DND-41 (cell line): ENCODE measurements at regions not wholly inside any gene's neighbourhood (a gene's known extent, or its start where the extent isn't known, plus 50 kb on each side); places are given as distances from the start of the nearest gene placed in this dataset.

Source experiments
- ATAC-seq: fragments of 200-7000 bp; cut with Tn5 transposase; 3 replicates; pipeline ENCODE4 v1.9.1; 2021; ENCODE audit warnings: low read depth; ENCODE audit not compliant: insufficient read depth
- DNase-seq: peaks from one replicate; pipeline ENCODE4 v3.0.0-alpha.2; 2020
- H2AFZ ChIP-seq: 2 replicates; pipeline ENCODE4 v1.6.0; 2012; ENCODE audit warnings: low read depth, low read length
- H3K27ac ChIP-seq: 2 replicates; pipeline ENCODE4 v1.5.1; 2012; ENCODE audit warnings: low read length, inconsistent platforms
- H3K27me3 ChIP-seq: fragments of 200-600 bp; sonication (generic); 2 replicates; pipeline ENCODE4 v1.6.0; 2012; ENCODE audit warnings: low read length, mild to moderate bottlenecking, inconsistent platforms; ENCODE audit not compliant: insufficient read depth, poor library complexity
- H3K36me3 ChIP-seq: 2 replicates; pipeline ENCODE4 v1.5.1; 2012; ENCODE audit warnings: low read length, inconsistent platforms; ENCODE audit not compliant: insufficient read depth
- H3K4me1 ChIP-seq: 2 replicates; pipeline ENCODE4 v1.5.1; 2012; ENCODE audit warnings: mild to moderate bottlenecking, low read length; ENCODE audit not compliant: insufficient read depth
- H3K4me2 ChIP-seq: 2 replicates; pipeline ENCODE4 v1.6.0; 2012; ENCODE audit warnings: mild to moderate bottlenecking, moderate library complexity, low read length, inconsistent platforms; ENCODE audit not compliant: insufficient read depth
- H3K4me3 ChIP-seq, 2 experiments: fragments of 200-600 bp in 1 of 2; shearing (Covaris generic) in 1 of 2; 2 replicates each; pipeline ENCODE4 v1.5.1; 2012 to 2016; ENCODE audit warnings: inconsistent platforms in 2 of 2, low read length in 2 of 2, mild to moderate bottlenecking in 2 of 2, low read depth in 1 of 2, moderate library complexity in 1 of 2
- H3K79me2 ChIP-seq: 2 replicates; pipeline ENCODE4 v1.6.0; 2012; ENCODE audit warnings: low read length, inconsistent platforms; ENCODE audit not compliant: insufficient read depth
- H3K9ac ChIP-seq: 2 replicates; pipeline ENCODE4 v1.6.0; 2012; ENCODE audit warnings: low read depth, mild to moderate bottlenecking, inconsistent platforms, low read length, moderate library complexity
- H3K9me3 ChIP-seq: 2 replicates; pipeline ENCODE4 v1.5.1; 2012; ENCODE audit warnings: low read length, moderate library complexity, mild to moderate bottlenecking, inconsistent platforms; ENCODE audit not compliant: insufficient read depth, severe bottlenecking
- H4K20me1 ChIP-seq: 2 replicates; pipeline ENCODE4 v1.6.0; 2012; ENCODE audit warnings: low read length; ENCODE audit not compliant: insufficient read depth
- EZH2 ChIP-seq: IDR thresholded peaks from 3 replicates; pipeline ENCODE4 v1.6.1; 2012; ENCODE audit warnings: borderline replicate concordance, low read depth, mild to moderate bottlenecking, moderate library complexity, low read length, inconsistent platforms; ENCODE audit not compliant: severe bottlenecking
- TF ChIP-seq, protein P1 (sequence below): IDR thresholded peaks from 2 replicates; pipeline ENCODE4 v1.5.1; 2012; ENCODE audit warnings: borderline replicate concordance, low read length, moderate library complexity, mild to moderate bottlenecking; ENCODE audit not compliant: poor library complexity, severe bottlenecking; ENCODE audit errors: extremely low read depth

DNA sequence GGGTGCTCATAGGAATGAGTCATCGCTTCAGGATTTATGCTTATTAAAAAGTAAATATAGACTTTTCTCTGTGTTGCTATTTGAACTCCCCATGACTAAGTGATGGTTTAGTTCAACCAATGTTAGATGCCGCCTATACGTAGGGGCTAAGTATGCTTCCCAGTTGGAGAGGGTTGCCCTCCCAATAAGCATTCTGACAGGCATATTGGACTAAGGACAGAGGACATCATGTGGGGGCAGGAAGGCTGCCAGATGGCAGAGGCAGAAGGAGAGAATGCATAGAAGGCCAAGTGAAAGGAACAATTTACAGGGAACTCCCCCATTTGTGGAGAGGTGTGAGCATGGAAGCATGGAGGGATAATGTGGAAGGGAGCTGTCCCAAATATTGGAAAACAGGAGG lies 318.4 kb upstream of the OBI1 start:
- TF ChIP-seq, protein P1, sequence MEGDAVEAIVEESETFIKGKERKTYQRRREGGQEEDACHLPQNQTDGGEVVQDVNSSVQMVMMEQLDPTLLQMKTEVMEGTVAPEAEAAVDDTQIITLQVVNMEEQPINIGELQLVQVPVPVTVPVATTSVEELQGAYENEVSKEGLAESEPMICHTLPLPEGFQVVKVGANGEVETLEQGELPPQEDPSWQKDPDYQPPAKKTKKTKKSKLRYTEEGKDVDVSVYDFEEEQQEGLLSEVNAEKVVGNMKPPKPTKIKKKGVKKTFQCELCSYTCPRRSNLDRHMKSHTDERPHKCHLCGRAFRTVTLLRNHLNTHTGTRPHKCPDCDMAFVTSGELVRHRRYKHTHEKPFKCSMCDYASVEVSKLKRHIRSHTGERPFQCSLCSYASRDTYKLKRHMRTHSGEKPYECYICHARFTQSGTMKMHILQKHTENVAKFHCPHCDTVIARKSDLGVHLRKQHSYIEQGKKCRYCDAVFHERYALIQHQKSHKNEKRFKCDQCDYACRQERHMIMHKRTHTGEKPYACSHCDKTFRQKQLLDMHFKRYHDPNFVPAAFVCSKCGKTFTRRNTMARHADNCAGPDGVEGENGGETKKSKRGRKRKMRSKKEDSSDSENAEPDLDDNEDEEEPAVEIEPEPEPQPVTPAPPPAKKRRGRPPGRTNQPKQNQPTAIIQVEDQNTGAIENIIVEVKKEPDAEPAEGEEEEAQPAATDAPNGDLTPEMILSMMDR = no peak
- no peak for TF ChIP-seq EZH2
- Histone ChIP-seq H3K9me3 (no peaks in the 10 kb centered on the region), H3K27ac (no peak overlapping the region), H3K36me3 (no peaks in the 10 kb centered on the region), H3K4me2 (no peak overlapping the region), H3K79me2 (no peaks in the 10 kb centered on the region), H2AFZ (no peak overlapping the region), H3K4me1 (no peaks in the 10 kb centered on the region), H3K27me3 (no peaks in the 10 kb centered on the region), H4K20me1 (no peaks in the 10 kb centered on the region), H3K4me3 (no peak overlapping the region), H3K9ac (no peak overlapping the region)
- DNase-seq (no peak), ATAC-seq (no peak)

DNA sequence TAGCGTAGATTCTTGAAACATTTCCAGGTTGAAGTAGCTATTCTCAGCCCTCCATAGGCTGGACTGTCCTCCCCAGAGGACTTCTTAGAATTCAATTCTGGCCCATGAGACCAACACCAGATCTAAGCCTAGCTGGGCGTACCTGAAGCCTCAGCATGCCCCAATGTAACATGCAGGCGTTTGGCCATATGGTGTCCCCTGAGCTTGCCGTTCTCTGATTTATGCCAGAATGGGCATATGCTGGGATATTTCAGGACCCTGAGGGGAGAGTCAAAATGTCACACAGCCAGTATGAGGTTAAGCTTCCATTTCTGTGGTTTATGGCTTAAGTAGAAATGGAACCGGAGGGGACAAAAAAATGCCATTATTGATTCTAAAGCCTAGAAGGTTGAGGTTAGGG lies 317.7 kb upstream of the OBI1 start:
- ATAC-seq = no peak
- H3K4me1 ChIP-seq = no peaks in the 10 kb centered on the region
- no peaks in the 10 kb centered on the region for H3K27me3 ChIP-seq

GRCh38 chr13:78972561-78972960 lies 313.6 kb upstream of the OBI1 start:
- DNase-seq = no peak
- no peak overlapping the region for H3K9ac ChIP-seq
- no peak overlapping the region for H3K4me3 ChIP-seq
- TF ChIP-seq, protein P1 = no peak
- TF ChIP-seq EZH2 = no peak
- no peak overlapping the region for H3K27ac ChIP-seq
- no peaks in the 10 kb centered on the region for H4K20me1 ChIP-seq
- ATAC-seq = no peak
- H3K27me3 ChIP-seq = no peaks in the 10 kb centered on the region
- H3K4me1 ChIP-seq = no peaks in the 10 kb centered on the region
- H3K9me3 ChIP-seq = no peaks in the 10 kb centered on the region
- H3K36me3 ChIP-seq = no peaks in the 10 kb centered on the region
- H2AFZ ChIP-seq = no peak overlapping the region
- H3K79me2 ChIP-seq = no peaks in the 10 kb centered on the region
- H3K4me2 ChIP-seq = no peak overlapping the region

More for the DNA sequence above, 317.7 kb upstream of the OBI1 start:
- Histone ChIP-seq H3K9me3 (no peaks in the 10 kb centered on the region), H3K4me3 (no peak overlapping the region), H3K4me2 (no peak overlapping the region), H3K9ac (no peak overlapping the region), H3K79me2 (no peaks in the 10 kb centered on the region), H3K36me3 (no peaks in the 10 kb centered on the region), H3K27ac (no peak overlapping the region), H4K20me1 (no peaks in the 10 kb centered on the region), H2AFZ (no peak overlapping the region)
- DNase-seq = no peak
- TF ChIP-seq, protein P1 = no peak
- no peak for TF ChIP-seq EZH2
